ENCODE measurements at regions not wholly inside any gene's neighbourhood (a gene's known extent, or its start where the extent isn't known, plus 50 kb on each side); places are given as distances from the start of the nearest gene placed in this dataset.

- Histone ChIP-seq H3K27me3 (ENCODE audit: control insufficient read depth in 1 of 2, insufficient read depth in 1 of 2, low read length in 2 of 2) (no peaks in the 10 kb centered on the region), H3K4me2 (ENCODE audit: low read length, poor library complexity, severe bottlenecking) (no peak overlapping the region), H3K27ac (ENCODE audit: low read length, poor library complexity, severe bottlenecking) (no peak overlapping the region), H3K4ac (ENCODE audit: low read depth in 1 of 2, low read length in 2 of 2) (no peak overlapping the region), H4K91ac (ENCODE audit: low read length) (no peak overlapping the region), H2BK120ac (ENCODE audit: low read depth, low read length) (no peak overlapping the region), H2AK5ac (ENCODE audit: low read length, severe bottlenecking) (no peak overlapping the region), H3K9ac (ENCODE audit: low read length) (no peak overlapping the region), H2BK15ac (ENCODE audit: low read depth, poor library complexity, severe bottlenecking) (no peak overlapping the region), H3K4me3 (ENCODE audit: insufficient read depth in 1 of 2, low read depth in 1 of 2, low read length in 2 of 2) (no peak overlapping the region), H2AFZ (ENCODE audit: low read depth, low read length) (no peak overlapping the region), H3K36me3 (ENCODE audit: control insufficient read depth in 1 of 2, insufficient read depth in 2 of 2, low read depth in 1 of 2, low read length in 2 of 2) (no peaks in the 10 kb centered on the region), H3K23ac (ENCODE audit: low read length in 2 of 2) (no peak overlapping the region), H3K9me3 (ENCODE audit: control insufficient read depth, low read length) (no peaks in the 10 kb centered on the region), H2BK5ac (ENCODE audit: low read depth, low read length, poor library complexity, severe bottlenecking) (no peak overlapping the region), H3K14ac (ENCODE audit: low read length in 2 of 2) (no peak overlapping the region), H2BK12ac (ENCODE audit: low read length in 2 of 2) (no peak overlapping the region), H4K8ac (ENCODE audit: low read length) (no peak overlapping the region), H3K4me1 (ENCODE audit: control insufficient read depth, insufficient read depth, low read depth, low read length) (no peaks in the 10 kb centered on the region), H3K79me1 (replicated peaks; ENCODE audit: low read length, poor library complexity, severe bottlenecking) (no peaks in the 10 kb centered on the region), H3K18ac (ENCODE audit: low read depth in 1 of 2, low read length in 2 of 2) (no peak overlapping the region)
- 67% methylated on average over 1 of the region's 2 CpGs for WGBS
- DNase-seq, result peak; percentile 24
Measured at GRCh38 chr1:199182186-199182843, 543.5 kb downstream of the PTPRC start.

GRCh38 chr1:199184180-199184579 lies 545.3 kb downstream of the PTPRC start:
- H2AFZ ChIP-seq (ENCODE audit: low read depth, low read length), result no peak overlapping the region
- no peaks in the 10 kb centered on the region for H3K27me3 ChIP-seq (ENCODE audit: control insufficient read depth in 1 of 2, insufficient read depth in 1 of 2, low read length in 2 of 2)
- no peak overlapping the region for H2BK5ac ChIP-seq (ENCODE audit: low read depth, low read length, poor library complexity, severe bottlenecking)
- H2BK120ac ChIP-seq (ENCODE audit: low read depth, low read length), result no peak overlapping the region
- H3K36me3 ChIP-seq (ENCODE audit: control insufficient read depth in 1 of 2, insufficient read depth in 2 of 2, low read depth in 1 of 2, low read length in 2 of 2), result no peaks in the 10 kb centered on the region
- H2BK15ac ChIP-seq (ENCODE audit: low read depth, poor library complexity, severe bottlenecking), result no peak overlapping the region
- no peak overlapping the region for H2AK5ac ChIP-seq (ENCODE audit: low read length, severe bottlenecking)
- no peak overlapping the region for H3K14ac ChIP-seq (ENCODE audit: low read length in 2 of 2)
- no peak overlapping the region for H3K4me3 ChIP-seq (ENCODE audit: insufficient read depth in 1 of 2, low read depth in 1 of 2, low read length in 2 of 2)
- no peak overlapping the region for H2BK12ac ChIP-seq (ENCODE audit: low read length in 2 of 2)
- H3K4me1 ChIP-seq (ENCODE audit: control insufficient read depth, insufficient read depth, low read depth, low read length), result no peaks in the 10 kb centered on the region
- no peak overlapping the region for H3K4ac ChIP-seq (ENCODE audit: low read depth in 1 of 2, low read length in 2 of 2)
- no peak overlapping the region for H3K9ac ChIP-seq (ENCODE audit: low read length)
- no peak overlapping the region for H3K27ac ChIP-seq (ENCODE audit: low read length, poor library complexity, severe bottlenecking)
- H4K91ac ChIP-seq (ENCODE audit: low read length), result no peak overlapping the region
- no peaks in the 10 kb centered on the region for H3K79me1 ChIP-seq (replicated peaks; ENCODE audit: low read length, poor library complexity, severe bottlenecking)
- DNase-seq, result no peak
- no peaks in the 10 kb centered on the region for H3K9me3 ChIP-seq (ENCODE audit: control insufficient read depth, low read length)
- no CpG with 5 or more reads among the region's 4 CpGs for WGBS
- H4K8ac ChIP-seq (ENCODE audit: low read length), result no peak overlapping the region
- no peak overlapping the region for H3K4me2 ChIP-seq (ENCODE audit: low read length, poor library complexity, severe bottlenecking)
- H3K18ac ChIP-seq (ENCODE audit: low read depth in 1 of 2, low read length in 2 of 2), result no peak overlapping the region
- H3K23ac ChIP-seq (ENCODE audit: low read length in 2 of 2), result no peak overlapping the region

- no peak overlapping the region for H3K4ac ChIP-seq (ENCODE audit: low read depth in 1 of 2, low read length in 2 of 2)
- DNase-seq, result no peak
- no peak overlapping the region for H3K4me3 ChIP-seq (ENCODE audit: insufficient read depth in 1 of 2, low read depth in 1 of 2, low read length in 2 of 2)
- no peaks in the 10 kb centered on the region for H3K27me3 ChIP-seq (ENCODE audit: control insufficient read depth in 1 of 2, insufficient read depth in 1 of 2, low read length in 2 of 2)
- no peaks in the 10 kb centered on the region for H3K4me1 ChIP-seq (ENCODE audit: control insufficient read depth, insufficient read depth, low read depth, low read length)
- no peak overlapping the region for H2BK120ac ChIP-seq (ENCODE audit: low read depth, low read length)
- no peak overlapping the region for H4K91ac ChIP-seq (ENCODE audit: low read length)
- no peaks in the 10 kb centered on the region for H3K79me1 ChIP-seq (replicated peaks; ENCODE audit: low read length, poor library complexity, severe bottlenecking)
- H3K9me3 ChIP-seq (ENCODE audit: control insufficient read depth, low read length), result no peaks in the 10 kb centered on the region
- H3K23ac ChIP-seq (ENCODE audit: low read length in 2 of 2), result no peak overlapping the region
- H2BK5ac ChIP-seq (ENCODE audit: low read depth, low read length, poor library complexity, severe bottlenecking), result no peak overlapping the region
- H3K36me3 ChIP-seq (ENCODE audit: control insufficient read depth in 1 of 2, insufficient read depth in 2 of 2, low read depth in 1 of 2, low read length in 2 of 2), result no peaks in the 10 kb centered on the region
- no peak overlapping the region for H3K9ac ChIP-seq (ENCODE audit: low read length)
- no peak overlapping the region for H2BK12ac ChIP-seq (ENCODE audit: low read length in 2 of 2)
- H2AFZ ChIP-seq (ENCODE audit: low read depth, low read length), result no peak overlapping the region
- whole genome bisulfite sequencing, result 94% methylated on average over 7 of the region's 7 CpGs
- no peak overlapping the region for H3K18ac ChIP-seq (ENCODE audit: low read depth in 1 of 2, low read length in 2 of 2)
- no peak overlapping the region for H2AK5ac ChIP-seq (ENCODE audit: low read length, severe bottlenecking)
- H3K27ac ChIP-seq (ENCODE audit: low read length, poor library complexity, severe bottlenecking), result no peak overlapping the region
- H4K8ac ChIP-seq (ENCODE audit: low read length), result no peak overlapping the region
- no peak overlapping the region for H3K4me2 ChIP-seq (ENCODE audit: low read length, poor library complexity, severe bottlenecking)
- no peak overlapping the region for H3K14ac ChIP-seq (ENCODE audit: low read length in 2 of 2)
- H2BK15ac ChIP-seq (ENCODE audit: low read depth, poor library complexity, severe bottlenecking), result no peak overlapping the region
Measured at GRCh38 chr1:199194862-199195261, 556.0 kb downstream of the PTPRC start.

- no peak overlapping the region for H3K18ac ChIP-seq (ENCODE audit: low read depth in 1 of 2, low read length in 2 of 2)
- no peak overlapping the region for H2BK120ac ChIP-seq (ENCODE audit: low read depth, low read length)
- 100% methylated on average over 1 of the region's 2 CpGs for WGBS
- H3K79me1 ChIP-seq (replicated peaks; ENCODE audit: low read length, poor library complexity, severe bottlenecking), result no peaks in the 10 kb centered on the region
- H3K36me3 ChIP-seq (ENCODE audit: control insufficient read depth in 1 of 2, insufficient read depth in 2 of 2, low read depth in 1 of 2, low read length in 2 of 2), result no peaks in the 10 kb centered on the region
- H3K23ac ChIP-seq (ENCODE audit: low read length in 2 of 2), result no peak overlapping the region
- no peak overlapping the region for H2BK12ac ChIP-seq (ENCODE audit: low read length in 2 of 2)
- no peak overlapping the region for H3K4me3 ChIP-seq (ENCODE audit: insufficient read depth in 1 of 2, low read depth in 1 of 2, low read length in 2 of 2)
- H2AFZ ChIP-seq (ENCODE audit: low read depth, low read length), result no peak overlapping the region
- H3K9ac ChIP-seq (ENCODE audit: low read length), result no peak overlapping the region
- H3K4me1 ChIP-seq (ENCODE audit: control insufficient read depth, insufficient read depth, low read depth, low read length), result no peaks in the 10 kb centered on the region
- no peak overlapping the region for H3K27ac ChIP-seq (ENCODE audit: low read length, poor library complexity, severe bottlenecking)
- H2BK5ac ChIP-seq (ENCODE audit: low read depth, low read length, poor library complexity, severe bottlenecking), result no peak overlapping the region
- H3K4ac ChIP-seq (ENCODE audit: low read depth in 1 of 2, low read length in 2 of 2), result no peak overlapping the region
- no peaks in the 10 kb centered on the region for H3K9me3 ChIP-seq (ENCODE audit: control insufficient read depth, low read length)
- H3K4me2 ChIP-seq (ENCODE audit: low read length, poor library complexity, severe bottlenecking), result no peak overlapping the region
- no peaks in the 10 kb centered on the region for H3K27me3 ChIP-seq (ENCODE audit: control insufficient read depth in 1 of 2, insufficient read depth in 1 of 2, low read length in 2 of 2)
- no peak overlapping the region for H3K14ac ChIP-seq (ENCODE audit: low read length in 2 of 2)
- no peak for DNase-seq
- no peak overlapping the region for H4K8ac ChIP-seq (ENCODE audit: low read length)
- H4K91ac ChIP-seq (ENCODE audit: low read length), result no peak overlapping the region
- no peak overlapping the region for H2AK5ac ChIP-seq (ENCODE audit: low read length, severe bottlenecking)
- no peak overlapping the region for H2BK15ac ChIP-seq (ENCODE audit: low read depth, poor library complexity, severe bottlenecking)
Measured at GRCh38 chr1:199197695-199198094, 558.9 kb downstream of the PTPRC start.

Data from mesenchymal stem cell (in vitro differentiated cells and primary cell).